HepG2 (cell line): ENCODE measurements at regions not wholly inside any gene's neighbourhood (a gene's known extent, or its start where the extent isn't known, plus 50 kb on each side); places are given as distances from the start of the nearest gene placed in this dataset.

Source experiments
- ATAC-seq: fragments of 200-7000 bp; cut with Tn5 transposase; 3 replicates; pipeline ENCODE4 v1.9.1; 2020; ENCODE audit warnings: mild to moderate bottlenecking, moderate library complexity
- BruUV-seq: library from RNA; stranded (reverse); fragments of 400-500 nt; replicated peaks from 2 replicates; lab custom pipeline; 2021; lab: Mats Ljungman, UMichigan
- CTCF ChIA-PET: fragments of 300-600 bp; formaldehyde crosslinking; extraction: SDS; loops from one replicate; lab custom pipeline; 2021; ENCODE audit warnings: low total read pairs, inconsistent platforms, low intra/inter-chr PET ratio; lab: Yijun Ruan, JAX
- POLR2A ChIA-PET: fragments of 350-600 bp; sonication (Branson Sonifier 250); formaldehyde crosslinking; loops from one replicate; lab custom pipeline; 2020; ENCODE audit warnings: antibody characterized with exemption, inconsistent platforms; lab: Yijun Ruan, JAX
- DNase-seq: peaks from one replicate; pipeline ENCODE4 v3.0.0-alpha.2; 2015; ENCODE audit warnings: low spot score
- FAIRE-seq: peaks from 3 replicates; lab custom pipeline; 2011; peaks lifted over from hg19 to GRCh38; lab: Jason Lieb, UNC
- H2AFZ ChIP-seq: one replicate; pipeline ENCODE4 v1.6.1; 2011; ENCODE audit warnings: low read length, inconsistent platforms
- H3K27ac ChIP-seq: fragments of 300-600 bp; 3 replicates; pipeline ENCODE4 v1.8.0; 2011; ENCODE audit warnings: mixed run types, mild to moderate bottlenecking, mixed read lengths, low read length, inconsistent platforms; ENCODE audit not compliant: insufficient read depth; ENCODE audit errors: extremely low read length
- H3K27me3 ChIP-seq, 2 experiments: fragments of 200-600 bp in 1 of 2; 2 replicates in 1 of 2; 3 replicates in 1 of 2; pipeline versions ENCODE4 v1.6.0 to v1.8.0; 2011; ENCODE audit warnings: low read length in 2 of 2, mild to moderate bottlenecking in 2 of 2, moderate library complexity in 2 of 2, inconsistent platforms in 1 of 2; ENCODE audit not compliant: insufficient read depth in 2 of 2, control insufficient read depth in 1 of 2
- H3K36me3 ChIP-seq, 2 experiments: fragments of 200-600 bp in 1 of 2; replicated peaks in 1 of 2; 2 replicates in 1 of 2; 3 replicates in 1 of 2; pipeline versions ENCODE4 v1.5.1 to v1.8.0; 2011; ENCODE audit warnings: low read length in 2 of 2, inconsistent platforms in 1 of 2; ENCODE audit not compliant: insufficient read depth in 2 of 2, control insufficient read depth in 1 of 2
- H3K4me1 ChIP-seq: 2 replicates; pipeline ENCODE4 v1.5.1; 2012; ENCODE audit warnings: low read length, inconsistent platforms; ENCODE audit not compliant: insufficient read depth
- H3K4me2 ChIP-seq: 2 replicates; pipeline ENCODE4 v1.6.0; 2011; ENCODE audit warnings: low read depth, low read length, inconsistent platforms
- H3K4me3 ChIP-seq, 3 experiments: fragments of 200-600 bp in 1 of 3; sonication (generic), shearing (Covaris generic) in 1 of 3; replicated peaks in 1 of 3; 2 replicates each; pipeline ENCODE4 v1.5.1; 2011 to 2016; ENCODE audit warnings: low read length in 3 of 3, inconsistent platforms in 2 of 3, low read depth in 2 of 3, mild to moderate bottlenecking in 2 of 3, control low read depth in 1 of 3, mixed read lengths in 1 of 3; ENCODE audit not compliant: insufficient read depth in 1 of 3
- H3K79me2 ChIP-seq: one replicate; pipeline ENCODE4 v1.6.1; 2011; ENCODE audit warnings: low read length, inconsistent platforms; ENCODE audit not compliant: insufficient read depth
- H3K9ac ChIP-seq: 2 replicates; pipeline ENCODE4 v1.6.0; 2011; ENCODE audit warnings: mild to moderate bottlenecking, low read depth, low read length, inconsistent platforms; ENCODE audit not compliant: insufficient read depth
- H3K9me3 ChIP-seq: 2 replicates; pipeline ENCODE4 v1.5.1; 2012; ENCODE audit warnings: mild to moderate bottlenecking, low read length
- H4K20me1 ChIP-seq: 2 replicates; pipeline ENCODE4 v1.6.0; 2011; ENCODE audit warnings: inconsistent platforms, mild to moderate bottlenecking, low read length, moderate library complexity; ENCODE audit not compliant: insufficient read depth
- ARID5B ChIP-seq: IDR thresholded peaks from 2 replicates; pipeline ENCODE4 v1.4.0; 2020; ENCODE audit warnings: mild to moderate bottlenecking, missing genetic modification reagents
- SATB2 ChIP-seq: sonication (generic); formaldehyde crosslinking; IDR thresholded peaks from 2 replicates; pipeline ENCODE4 v1.5.0; 2020; ENCODE audit warnings: missing genetic modification reagents
- ZFP82 ChIP-seq: sonication (generic); formaldehyde crosslinking; IDR thresholded peaks from 2 replicates; pipeline ENCODE4 v1.5.1; 2020; ENCODE audit warnings: mild to moderate bottlenecking, missing genetic modification reagents, borderline replicate concordance
- ZNF589 ChIP-seq: sonication (generic); formaldehyde crosslinking; conservative IDR thresholded peaks from 2 replicates; pipeline ENCODE4 v1.8.0; 2022; ENCODE audit warnings: mild to moderate bottlenecking, moderate library complexity, missing genetic modification reagents
- WGBS: methylation state at CpG from one replicate; pipeline ENCODE4 v1.1.6; 2017; ENCODE audit warnings: low lambda C conversion rate; 5-methylcytosine and 5-hydroxymethylcytosine counted together
- in situ Hi-C: cut with HindIII; loops from 2 replicates; pipeline ENCODE4 v1.10.0; 2017; ENCODE audit warnings: low pct_unique_long_range_greater_than_20kb; ENCODE audit not compliant: extremely low pct_ligation_motif_present
- intact Hi-C: fragments of 100-400 bp; cut with micrococcal nuclease; formaldehyde crosslinking; loops from one replicate; pipeline ENCODE4 v1.10.0; 2022; ENCODE audit not compliant: unreplicated experiment

GRCh38 chr7:38051786-38052185 is 126.3 kb upstream of the STARD3NL start (continued):
- TF ChIP-seq ZFP82 (CRISPR knock-in tag) = no peak

- peaks cover 0 to 4% of the 10 kb centered on the region in 2 experiments; a peak in 1 of 5 replicates for H3K27me3 ChIP-seq
- no peak for ATAC-seq
- H3K79me2 ChIP-seq = no peaks in the 10 kb centered on the region
- H3K36me3 ChIP-seq = no peaks in the 10 kb centered on the region
- H2AFZ ChIP-seq = no peak overlapping the region
- POLR2A ChIA-PET = no interaction called here
- H3K27ac ChIP-seq = no peak overlapping the region
- no peak overlapping the region for H3K4me2 ChIP-seq
- H3K4me1 ChIP-seq = no peaks in the 10 kb centered on the region
- 3% methylated on average over 2 of the region's 2 CpGs for WGBS
- no TSS peak for BruUV-seq
- in situ Hi-C loops (no loop called here), intact Hi-C loops (no loop called here)
- no peak for DNase-seq
- no peak overlapping the region for H3K4me3 ChIP-seq
- H3K9ac ChIP-seq = no peak overlapping the region
- H4K20me1 ChIP-seq = no peaks in the 10 kb centered on the region
- H3K9me3 ChIP-seq = peaks cover 5% of the 10 kb centered on the region; the same call in 1 of the 2 replicates
- no peak for TF ChIP-seq ARID5B
- no peak for TF ChIP-seq SATB2
- no peak for TF ChIP-seq ZNF589 (CRISPR knock-in tag)
- CTCF ChIA-PET = no interaction called here
- no peak for FAIRE-seq
Observed at GRCh38 chr7:38052786-38053185, 125.3 kb upstream of the STARD3NL start.
